ENCODE measurements at regions not wholly inside any gene's neighbourhood (a gene's known extent, or its start where the extent isn't known, plus 50 kb on each side); places are given as distances from the start of the nearest gene placed in this dataset.

- no peak overlapping the region for H2BK5ac ChIP-seq (ENCODE audit: low read depth, low read length, poor library complexity)
- H3K27me3 ChIP-seq (ENCODE audit: insufficient read depth, low read length): no peaks in the 10 kb centered on the region
- H3K4me1 ChIP-seq (ENCODE audit: control insufficient read depth in 1 of 2, insufficient read depth in 2 of 2, low read length in 2 of 2): no peaks in the 10 kb centered on the region
- no peak overlapping the region for H3K4me2 ChIP-seq (ENCODE audit: low read length)
- H3K27ac ChIP-seq (ENCODE audit: low read depth, low read length): no peak overlapping the region
- no peak overlapping the region for H2AFZ ChIP-seq (ENCODE audit: insufficient read depth, low read length, poor library complexity)
- no peaks in the 10 kb centered on the region for H3K79me1 ChIP-seq (ENCODE audit: low read length)
- no peak for DNase-seq
- no peak overlapping the region for H4K12ac ChIP-seq (ENCODE audit: low read depth, low read length)
- H3K9ac ChIP-seq (ENCODE audit: low read length): no peak overlapping the region
- no CpG with 5 or more reads among the region's 1 CpG for WGBS (ENCODE audit: extremely low coverage, insufficient coverage, insufficient read length)
- H3K4me3 ChIP-seq (ENCODE audit: low read depth, low read length): no peak overlapping the region
- no peaks in the 10 kb centered on the region for H3K36me3 ChIP-seq (ENCODE audit: control insufficient read depth in 1 of 2, insufficient read depth in 2 of 2, low read length in 2 of 2)
- H3K18ac ChIP-seq (ENCODE audit: low read length): no peak overlapping the region
- H2AK5ac ChIP-seq (ENCODE audit: low read length): no peak overlapping the region
- no peak overlapping the region for H3K23ac ChIP-seq (ENCODE audit: low read length)
- H3K4ac ChIP-seq (ENCODE audit: low read depth, low read length): no peak overlapping the region
- no peak overlapping the region for H4K91ac ChIP-seq (ENCODE audit: low read depth, low read length)
- no peaks in the 10 kb centered on the region for H3K79me2 ChIP-seq (ENCODE audit: control insufficient read depth, insufficient read depth, low read length, poor library complexity)
- H4K8ac ChIP-seq (ENCODE audit: low read depth, low read length): no peak overlapping the region
- H3K14ac ChIP-seq (ENCODE audit: low read length): no peak overlapping the region
- no peaks in the 10 kb centered on the region for H3K9me3 ChIP-seq (ENCODE audit: insufficient read depth, low read depth, low read length)
- H2BK120ac ChIP-seq (ENCODE audit: insufficient read depth, low read length, poor library complexity): no peak overlapping the region
- no peak overlapping the region for H2BK12ac ChIP-seq (ENCODE audit: low read length)
These were observed 507.7 kb upstream of the PRMT6 start for GRCh38 chr1:106548726-106549125.

GRCh38 chr1:106554294-106554693 lies 502.2 kb upstream of the PRMT6 start:
- no peak overlapping the region for H3K14ac ChIP-seq (ENCODE audit: low read length)
- no peak overlapping the region for H3K27ac ChIP-seq (ENCODE audit: low read depth, low read length)
- H3K4me3 ChIP-seq (ENCODE audit: low read depth, low read length): no peak overlapping the region
- H3K79me1 ChIP-seq (ENCODE audit: low read length): peaks cover 2% of the 10 kb centered on the region
- no peak overlapping the region for H3K4ac ChIP-seq (ENCODE audit: low read depth, low read length)
- no peak overlapping the region for H2BK120ac ChIP-seq (ENCODE audit: insufficient read depth, low read length, poor library complexity)
- H3K27me3 ChIP-seq (ENCODE audit: insufficient read depth, low read length): no peaks in the 10 kb centered on the region
- H3K79me2 ChIP-seq (ENCODE audit: control insufficient read depth, insufficient read depth, low read length, poor library complexity): no peaks in the 10 kb centered on the region
- no peak overlapping the region for H3K23ac ChIP-seq (ENCODE audit: low read length)
- H3K9ac ChIP-seq (ENCODE audit: low read length): no peak overlapping the region
- H2AK5ac ChIP-seq (ENCODE audit: low read length): no peak overlapping the region
- H3K18ac ChIP-seq (ENCODE audit: low read length): no peak overlapping the region
- no peak overlapping the region for H4K12ac ChIP-seq (ENCODE audit: low read depth, low read length)
- H4K8ac ChIP-seq (ENCODE audit: low read depth, low read length): no peak overlapping the region
- no peaks in the 10 kb centered on the region for H3K36me3 ChIP-seq (ENCODE audit: control insufficient read depth in 1 of 2, insufficient read depth in 2 of 2, low read length in 2 of 2)
- no peak overlapping the region for H2BK5ac ChIP-seq (ENCODE audit: low read depth, low read length, poor library complexity)
- no peak overlapping the region for H2BK12ac ChIP-seq (ENCODE audit: low read length)
- peak in 1 of 2 donors; percentile 18 for DNase-seq
- no peak overlapping the region for H3K4me2 ChIP-seq (ENCODE audit: low read length)
- H2AFZ ChIP-seq (ENCODE audit: insufficient read depth, low read length, poor library complexity): no peak overlapping the region
- H4K91ac ChIP-seq (ENCODE audit: low read depth, low read length): no peak overlapping the region
- no peaks in the 10 kb centered on the region for H3K4me1 ChIP-seq (ENCODE audit: control insufficient read depth in 1 of 2, insufficient read depth in 2 of 2, low read length in 2 of 2)
- H3K9me3 ChIP-seq (ENCODE audit: insufficient read depth, low read depth, low read length): no peaks in the 10 kb centered on the region

GRCh38 chr1:106555571-106555970 lies 500.9 kb upstream of the PRMT6 start:
- Histone ChIP-seq H3K4me1 (ENCODE audit: control insufficient read depth in 1 of 2, insufficient read depth in 2 of 2, low read length in 2 of 2) (no peaks in the 10 kb centered on the region), H4K12ac (ENCODE audit: low read depth, low read length) (no peak overlapping the region)

GRCh38 chr1:106564192-106564591 lies 492.3 kb upstream of the PRMT6 start:
- DNase-seq: no peak
- Histone ChIP-seq H2BK12ac (ENCODE audit: low read length) (no peak overlapping the region), H3K36me3 (ENCODE audit: control insufficient read depth in 1 of 2, insufficient read depth in 2 of 2, low read length in 2 of 2) (no peaks in the 10 kb centered on the region), H3K27me3 (ENCODE audit: insufficient read depth, low read length) (no peaks in the 10 kb centered on the region), H2AK5ac (ENCODE audit: low read length) (no peak overlapping the region), H3K4me1 (ENCODE audit: control insufficient read depth in 1 of 2, insufficient read depth in 2 of 2, low read length in 2 of 2) (no peaks in the 10 kb centered on the region), H4K12ac (ENCODE audit: low read depth, low read length) (no peak overlapping the region), H3K9ac (ENCODE audit: low read length) (no peak overlapping the region), H3K79me1 (ENCODE audit: low read length) (no peaks in the 10 kb centered on the region), H3K14ac (ENCODE audit: low read length) (no peak overlapping the region), H2BK120ac (ENCODE audit: insufficient read depth, low read length, poor library complexity) (no peak overlapping the region), H2BK5ac (ENCODE audit: low read depth, low read length, poor library complexity) (no peak overlapping the region), H3K18ac (ENCODE audit: low read length) (no peak overlapping the region), H3K23ac (ENCODE audit: low read length) (no peak overlapping the region), H3K4me2 (ENCODE audit: low read length) (no peak overlapping the region), H3K4ac (ENCODE audit: low read depth, low read length) (no peak overlapping the region), H3K9me3 (ENCODE audit: insufficient read depth, low read depth, low read length) (no peaks in the 10 kb centered on the region), H3K4me3 (ENCODE audit: low read depth, low read length) (no peak overlapping the region), H4K91ac (ENCODE audit: low read depth, low read length) (no peak overlapping the region), H3K27ac (ENCODE audit: low read depth, low read length) (no peak overlapping the region), H3K79me2 (ENCODE audit: control insufficient read depth, insufficient read depth, low read length, poor library complexity) (no peaks in the 10 kb centered on the region), H4K8ac (ENCODE audit: low read depth, low read length) (no peak overlapping the region), H2AFZ (ENCODE audit: insufficient read depth, low read length, poor library complexity) (no peak overlapping the region)
- no CpG with 5 or more reads among the region's 2 CpGs for WGBS (ENCODE audit: extremely low coverage, insufficient coverage, insufficient read length)

More at GRCh38 chr1:106555571-106555970, 500.9 kb upstream of the PRMT6 start:
- Histone ChIP-seq H2AK5ac (ENCODE audit: low read length) (no peak overlapping the region), H3K23ac (ENCODE audit: low read length) (no peak overlapping the region), H3K27me3 (ENCODE audit: insufficient read depth, low read length) (no peaks in the 10 kb centered on the region), H4K91ac (ENCODE audit: low read depth, low read length) (no peak overlapping the region), H4K8ac (ENCODE audit: low read depth, low read length) (no peak overlapping the region), H3K9ac (ENCODE audit: low read length) (no peak overlapping the region), H2BK12ac (ENCODE audit: low read length) (no peak overlapping the region), H3K4me3 (ENCODE audit: low read depth, low read length) (no peak overlapping the region), H3K18ac (ENCODE audit: low read length) (no peak overlapping the region), H3K79me2 (ENCODE audit: control insufficient read depth, insufficient read depth, low read length, poor library complexity) (no peaks in the 10 kb centered on the region), H2BK120ac (ENCODE audit: insufficient read depth, low read length, poor library complexity) (no peak overlapping the region), H2BK5ac (ENCODE audit: low read depth, low read length, poor library complexity) (no peak overlapping the region), H3K27ac (ENCODE audit: low read depth, low read length) (peak overlapping the region; percentile 8), H3K79me1 (ENCODE audit: low read length) (peaks cover 2% of the 10 kb centered on the region), H2AFZ (ENCODE audit: insufficient read depth, low read length, poor library complexity) (no peak overlapping the region), H3K9me3 (ENCODE audit: insufficient read depth, low read depth, low read length) (no peaks in the 10 kb centered on the region), H3K36me3 (ENCODE audit: control insufficient read depth in 1 of 2, insufficient read depth in 2 of 2, low read length in 2 of 2) (no peaks in the 10 kb centered on the region), H3K4ac (ENCODE audit: low read depth, low read length) (no peak overlapping the region), H3K4me2 (ENCODE audit: low read length) (no peak overlapping the region), H3K14ac (ENCODE audit: low read length) (no peak overlapping the region)
- no CpG with 5 or more reads among the region's 1 CpG for WGBS (ENCODE audit: extremely low coverage, insufficient coverage, insufficient read length)
- peak in 1 of 2 donors; percentile 21 for DNase-seq

Data from trophoblast cell (in vitro differentiated cells and primary cell).